NT2/D1 (cell line): ENCODE measurements at regions not wholly inside any gene's neighbourhood (a gene's known extent, or its start where the extent isn't known, plus 50 kb on each side); places are given as distances from the start of the nearest gene placed in this dataset.

Experiments
- DNase-seq: peaks from one replicate; pipeline ENCODE4 v3.0.0-alpha.2; 2011; ENCODE audit warnings: low read depth, low spot score
- H3K27me3 ChIP-seq: 2 replicates; pipeline ENCODE4 v1.6.0; 2011; ENCODE audit warnings: mild to moderate bottlenecking; ENCODE audit not compliant: insufficient read length, insufficient read depth
- H3K36me3 ChIP-seq: 2 replicates; pipeline ENCODE4 v1.6.1; 2011; ENCODE audit warnings: mild to moderate bottlenecking, low read length, mixed read lengths; ENCODE audit not compliant: insufficient read depth, insufficient read length
- H3K4me1 ChIP-seq: 2 replicates; pipeline ENCODE4 v1.5.1; 2011; ENCODE audit not compliant: insufficient read depth, insufficient read length
- H3K4me3 ChIP-seq: 2 replicates; pipeline ENCODE4 v1.5.1; 2011; ENCODE audit warnings: low read depth; ENCODE audit not compliant: insufficient read length
- H3K9ac ChIP-seq: 2 replicates; pipeline ENCODE4 v1.6.0; 2011; ENCODE audit warnings: low read depth; ENCODE audit not compliant: insufficient read length
- H3K9me3 ChIP-seq: 2 replicates; pipeline ENCODE4 v1.5.1; 2011; ENCODE audit warnings: mild to moderate bottlenecking, low read length; ENCODE audit not compliant: insufficient read depth
- SUZ12 ChIP-seq: IDR thresholded peaks from 2 replicates; pipeline ENCODE4 v1.6.1; 2011; ENCODE audit not compliant: insufficient read length, insufficient read depth; ENCODE audit errors: extremely low read depth
- YY1 ChIP-seq: IDR thresholded peaks from 2 replicates; pipeline ENCODE4 v1.6.1; 2011; ENCODE audit not compliant: insufficient read length, insufficient read depth
- ZNF274 ChIP-seq: IDR thresholded peaks from 2 replicates; pipeline ENCODE4 v1.6.1; 2011; ENCODE audit warnings: mild to moderate bottlenecking, low read depth, low read length

- H3K4me1 ChIP-seq, result no peaks in the 10 kb centered on the region
- H3K9ac ChIP-seq, result no peak overlapping the region
- no peaks in the 10 kb centered on the region for H3K36me3 ChIP-seq
- H3K9me3 ChIP-seq, result no peaks in the 10 kb centered on the region
- no peak for DNase-seq
- no peak overlapping the region for H3K4me3 ChIP-seq
- no peaks in the 10 kb centered on the region for H3K27me3 ChIP-seq
- no peak for TF ChIP-seq ZNF274
- TF ChIP-seq SUZ12, result no peak
- no peak for TF ChIP-seq YY1
Measured at GRCh38 chr13:50709058-50709457, 134.4 kb downstream of the DLEU7 start.

GRCh38 chr13:50711131-50711815 is 132.2 kb downstream of the DLEU7 start:
- no peak overlapping the region for H3K4me3 ChIP-seq
- no peaks in the 10 kb centered on the region for H3K9me3 ChIP-seq
- TF ChIP-seq ZNF274 (no peak), YY1 (no peak), SUZ12 (no peak)
- no peak for DNase-seq
- no peak overlapping the region for H3K9ac ChIP-seq
- H3K4me1 ChIP-seq, result no peaks in the 10 kb centered on the region
- H3K27me3 ChIP-seq, result no peaks in the 10 kb centered on the region
- no peaks in the 10 kb centered on the region for H3K36me3 ChIP-seq

- no peak for DNase-seq
- no peak overlapping the region for H3K9ac ChIP-seq
- no peaks in the 10 kb centered on the region for H3K27me3 ChIP-seq
- no peak for TF ChIP-seq YY1
- no peak for TF ChIP-seq ZNF274
- no peak for TF ChIP-seq SUZ12
- no peaks in the 10 kb centered on the region for H3K4me1 ChIP-seq
- no peaks in the 10 kb centered on the region for H3K9me3 ChIP-seq
- no peaks in the 10 kb centered on the region for H3K36me3 ChIP-seq
- no peak overlapping the region for H3K4me3 ChIP-seq
Measured at GRCh38 chr13:50711996-50712395, 131.5 kb downstream of the DLEU7 start.

- no peaks in the 10 kb centered on the region for H3K4me1 ChIP-seq
- H3K4me3 ChIP-seq, result no peak overlapping the region
- DNase-seq, result no peak
- no peak for TF ChIP-seq SUZ12
- no peak for TF ChIP-seq YY1
- no peak for TF ChIP-seq ZNF274
- no peaks in the 10 kb centered on the region for H3K9me3 ChIP-seq
- no peaks in the 10 kb centered on the region for H3K36me3 ChIP-seq
- no peaks in the 10 kb centered on the region for H3K27me3 ChIP-seq
- H3K9ac ChIP-seq, result no peak overlapping the region
Measured at GRCh38 chr13:50712456-50712855, 131.0 kb downstream of the DLEU7 start.

GRCh38 chr13:50712881-50713280 is 130.6 kb downstream of the DLEU7 start:
- H3K4me3 ChIP-seq, result no peak overlapping the region
- no peaks in the 10 kb centered on the region for H3K27me3 ChIP-seq
- no peaks in the 10 kb centered on the region for H3K4me1 ChIP-seq
- no peaks in the 10 kb centered on the region for H3K9me3 ChIP-seq
- H3K9ac ChIP-seq, result no peak overlapping the region
- no peaks in the 10 kb centered on the region for H3K36me3 ChIP-seq
- no peak for DNase-seq
- TF ChIP-seq SUZ12 (no peak), ZNF274 (no peak)

GRCh38 chr13:50713523-50714248 is 129.8 kb downstream of the DLEU7 start:
- TF ChIP-seq ZNF274 (no peak), YY1 (no peak), SUZ12 (no peak)
- Histone ChIP-seq H3K27me3 (no peaks in the 10 kb centered on the region), H3K9ac (no peak overlapping the region), H3K4me3 (no peak overlapping the region), H3K36me3 (no peaks in the 10 kb centered on the region), H3K9me3 (no peaks in the 10 kb centered on the region), H3K4me1 (no peaks in the 10 kb centered on the region)
- DNase-seq, result no peak

- Histone ChIP-seq H3K27me3 (no peaks in the 10 kb centered on the region), H3K9ac (no peak overlapping the region), H3K4me3 (no peak overlapping the region), H3K9me3 (no peaks in the 10 kb centered on the region), H3K4me1 (no peaks in the 10 kb centered on the region), H3K36me3 (no peaks in the 10 kb centered on the region)
- TF ChIP-seq SUZ12, result no peak
- no peak for TF ChIP-seq YY1
- TF ChIP-seq ZNF274, result no peak
- no peak for DNase-seq
Measured at GRCh38 chr13:50714891-50715290, 128.6 kb downstream of the DLEU7 start.
